ENCODE measurements at regions not wholly inside any gene's neighbourhood (a gene's known extent, or its start where the extent isn't known, plus 50 kb on each side); places are given as distances from the start of the nearest gene placed in this dataset.

DNA sequence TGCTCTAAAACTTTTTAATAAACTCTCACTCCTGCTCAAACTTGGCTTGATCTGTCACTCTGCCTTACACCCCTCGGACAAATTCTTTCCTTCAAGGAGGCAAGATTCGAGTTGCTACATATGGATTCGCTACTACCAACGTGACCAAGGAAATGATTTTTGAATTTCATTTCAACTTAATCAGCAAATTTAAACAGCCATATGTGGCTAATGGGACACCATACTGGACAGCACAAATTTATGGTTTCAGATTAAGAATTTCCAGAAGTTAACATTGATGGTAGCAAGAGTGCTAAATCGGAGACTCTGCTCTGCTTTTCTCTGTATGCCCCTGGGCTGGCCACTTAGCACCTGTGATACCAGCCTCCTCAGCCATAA, 318.2 kb upstream of the PSMD7 start:
- no peak for DNase-seq (ENCODE audit: low read depth, low spot score)
- no peak overlapping the region for H3K4me3 ChIP-seq (ENCODE audit: low read depth, low read length)
- TF ChIP-seq, protein P1, sequence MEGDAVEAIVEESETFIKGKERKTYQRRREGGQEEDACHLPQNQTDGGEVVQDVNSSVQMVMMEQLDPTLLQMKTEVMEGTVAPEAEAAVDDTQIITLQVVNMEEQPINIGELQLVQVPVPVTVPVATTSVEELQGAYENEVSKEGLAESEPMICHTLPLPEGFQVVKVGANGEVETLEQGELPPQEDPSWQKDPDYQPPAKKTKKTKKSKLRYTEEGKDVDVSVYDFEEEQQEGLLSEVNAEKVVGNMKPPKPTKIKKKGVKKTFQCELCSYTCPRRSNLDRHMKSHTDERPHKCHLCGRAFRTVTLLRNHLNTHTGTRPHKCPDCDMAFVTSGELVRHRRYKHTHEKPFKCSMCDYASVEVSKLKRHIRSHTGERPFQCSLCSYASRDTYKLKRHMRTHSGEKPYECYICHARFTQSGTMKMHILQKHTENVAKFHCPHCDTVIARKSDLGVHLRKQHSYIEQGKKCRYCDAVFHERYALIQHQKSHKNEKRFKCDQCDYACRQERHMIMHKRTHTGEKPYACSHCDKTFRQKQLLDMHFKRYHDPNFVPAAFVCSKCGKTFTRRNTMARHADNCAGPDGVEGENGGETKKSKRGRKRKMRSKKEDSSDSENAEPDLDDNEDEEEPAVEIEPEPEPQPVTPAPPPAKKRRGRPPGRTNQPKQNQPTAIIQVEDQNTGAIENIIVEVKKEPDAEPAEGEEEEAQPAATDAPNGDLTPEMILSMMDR (IDR thresholded peaks at IDR 0.05; ENCODE audit: low read depth, low read length) = no peak
- in situ Hi-C loops (cut with HindIII; ENCODE audit: low sequenced_read_pairs) = no loop called here

- DNase-seq (ENCODE audit: low read depth, low spot score) = no peak
Measured at GRCh38 chr16:73976644-73977043, 320.0 kb upstream of the PSMD7 start.

GRCh38 chr16:73973174-73973573, 323.4 kb upstream of the PSMD7 start:
- no peak for DNase-seq (ENCODE audit: low read depth, low spot score)
- no peak overlapping the region for H3K4me3 ChIP-seq (ENCODE audit: low read depth, low read length)
- in situ Hi-C loops (cut with HindIII; ENCODE audit: low sequenced_read_pairs) = no loop called here
- TF ChIP-seq, protein P1 (IDR thresholded peaks at IDR 0.05; ENCODE audit: low read depth, low read length) = no peak

More at GRCh38 chr16:73976644-73977043, 320.0 kb upstream of the PSMD7 start:
- in situ Hi-C loops (cut with HindIII; ENCODE audit: low sequenced_read_pairs) = no loop called here
- TF ChIP-seq, protein P1 (IDR thresholded peaks at IDR 0.05; ENCODE audit: low read depth, low read length) = no peak
- H3K4me3 ChIP-seq (ENCODE audit: low read depth, low read length) = no peak overlapping the region

GRCh38 chr16:73966851-73967250, 329.8 kb upstream of the PSMD7 start:
- in situ Hi-C loops (cut with HindIII; ENCODE audit: low sequenced_read_pairs) = no loop called here
- TF ChIP-seq, protein P1 (IDR thresholded peaks at IDR 0.05; ENCODE audit: low read depth, low read length) = no peak
- no peak for DNase-seq (ENCODE audit: low read depth, low spot score)
- H3K4me3 ChIP-seq (ENCODE audit: low read depth, low read length) = no peak overlapping the region

DNA sequence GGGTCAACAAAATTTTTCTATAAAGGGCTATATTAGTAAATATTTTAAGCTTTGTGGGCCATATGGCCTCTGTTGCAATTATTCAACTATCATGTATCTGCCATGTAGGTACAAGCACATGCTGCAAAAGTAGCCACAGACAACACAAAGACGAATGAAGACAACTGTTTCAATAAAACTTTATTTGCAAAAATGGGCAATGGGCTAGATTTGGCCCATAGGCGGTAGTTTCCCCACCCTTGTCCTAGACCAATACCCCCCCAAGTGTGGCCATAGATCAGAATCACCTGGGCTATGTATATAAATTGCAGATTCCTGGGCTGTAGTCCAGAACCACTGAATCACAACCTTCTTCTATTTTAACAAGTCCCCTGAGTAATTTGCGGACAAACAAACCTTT, 331.0 kb upstream of the PSMD7 start:
- DNase-seq (ENCODE audit: low read depth, low spot score) = no peak
- TF ChIP-seq, protein P1 (IDR thresholded peaks at IDR 0.05; ENCODE audit: low read depth, low read length) = no peak
- H3K4me3 ChIP-seq (ENCODE audit: low read depth, low read length) = no peak overlapping the region
- in situ Hi-C loops (cut with HindIII; ENCODE audit: low sequenced_read_pairs) = no loop called here

- DNase-seq (ENCODE audit: low read depth, low spot score) = peak; percentile 50
Measured at GRCh38 chr16:73956587-73957494, 339.8 kb upstream of the PSMD7 start.

More at GRCh38 chr16:73956587-73957494, 339.8 kb upstream of the PSMD7 start:
- in situ Hi-C loops (cut with HindIII; ENCODE audit: low sequenced_read_pairs) = no loop called here
- TF ChIP-seq, protein P1 (IDR thresholded peaks at IDR 0.05; ENCODE audit: low read depth, low read length) = peak; percentile 85
- no peak overlapping the region for H3K4me3 ChIP-seq (ENCODE audit: low read depth, low read length)
